Muscle layer of duodenum (tissue), 2 donors: ENCODE measurements at regions not wholly inside any gene's neighbourhood (a gene's known extent, or its start where the extent isn't known, plus 50 kb on each side); places are given as distances from the start of the nearest gene placed in this dataset.

Source experiments
- H3K27ac ChIP-seq: one replicate; pipeline ENCODE4 v1.7.0; 2013; ENCODE audit warnings: mild to moderate bottlenecking, low read length
- H3K27me3 ChIP-seq: one replicate; pipeline ENCODE4 v1.7.0; 2013; ENCODE audit warnings: low read depth, mild to moderate bottlenecking, control low read depth, low read length
- H3K36me3 ChIP-seq, 2 donors: one replicate each; pipeline ENCODE4 v1.7.0; 2013; ENCODE audit warnings: low read length in 2 of 2, control low read depth in 1 of 2, mild to moderate bottlenecking in 1 of 2; ENCODE audit not compliant: insufficient read depth in 2 of 2, control insufficient read depth in 1 of 2
- H3K4me1 ChIP-seq, 2 donors: one replicate each; pipeline ENCODE4 v1.7.0; 2013; ENCODE audit warnings: low read length in 2 of 2, mild to moderate bottlenecking in 2 of 2, control low read depth in 1 of 2, moderate library complexity in 1 of 2; ENCODE audit not compliant: insufficient read depth in 2 of 2, control insufficient read depth in 1 of 2
- H3K4me3 ChIP-seq, 2 donors: one replicate each; pipeline ENCODE4 v1.7.0; 2013; ENCODE audit warnings: low read length in 2 of 2, low read depth in 1 of 2, mild to moderate bottlenecking in 1 of 2
- H3K9me3 ChIP-seq, 2 donors: one replicate each; pipeline ENCODE4 v1.7.0; 2013; ENCODE audit warnings: low read length in 2 of 2, control low read depth in 1 of 2, mild to moderate bottlenecking in 1 of 2; ENCODE audit not compliant: control insufficient read depth in 1 of 2
- donor health status: healthy.

GRCh38 chr4:16302648-16303047 is 76.4 kb upstream of the TAPT1 start:
- Histone ChIP-seq H3K9me3 (no peaks in the 10 kb centered on the region), H3K4me1 (no peaks in the 10 kb centered on the region), H3K4me3 (no peak overlapping the region), H3K27ac (no peak overlapping the region), H3K27me3 (no peaks in the 10 kb centered on the region), H3K36me3 (no peaks in the 10 kb centered on the region)

DNA sequence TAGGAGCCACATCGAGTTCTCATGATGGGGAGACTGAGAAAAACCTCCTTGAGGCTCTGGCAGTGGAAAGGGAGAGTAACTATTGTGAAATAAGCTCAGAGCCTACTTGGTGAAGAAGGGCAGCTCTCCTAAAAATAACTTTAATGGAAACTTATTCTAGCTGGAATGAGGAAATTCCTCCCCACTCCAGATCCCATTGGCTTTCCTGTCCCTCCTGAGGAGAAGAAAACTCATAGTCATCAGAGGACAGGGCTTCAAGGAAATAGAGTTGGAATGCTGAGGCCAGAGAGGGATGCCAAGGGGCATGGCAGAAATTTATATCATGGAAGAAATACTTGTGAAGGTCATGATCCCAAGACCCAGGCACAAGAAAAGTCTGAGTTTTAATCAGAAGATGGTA is 70.7 kb upstream of the TAPT1 start:
- Histone ChIP-seq H3K36me3 (no peaks in the 10 kb centered on the region), H3K4me1 (no peaks in the 10 kb centered on the region), H3K27ac (no peak overlapping the region), H3K27me3 (no peaks in the 10 kb centered on the region), H3K9me3 (peaks cover 0 to 7% of the 10 kb centered on the region in 2 donors), H3K4me3 (no peak overlapping the region)

DNA sequence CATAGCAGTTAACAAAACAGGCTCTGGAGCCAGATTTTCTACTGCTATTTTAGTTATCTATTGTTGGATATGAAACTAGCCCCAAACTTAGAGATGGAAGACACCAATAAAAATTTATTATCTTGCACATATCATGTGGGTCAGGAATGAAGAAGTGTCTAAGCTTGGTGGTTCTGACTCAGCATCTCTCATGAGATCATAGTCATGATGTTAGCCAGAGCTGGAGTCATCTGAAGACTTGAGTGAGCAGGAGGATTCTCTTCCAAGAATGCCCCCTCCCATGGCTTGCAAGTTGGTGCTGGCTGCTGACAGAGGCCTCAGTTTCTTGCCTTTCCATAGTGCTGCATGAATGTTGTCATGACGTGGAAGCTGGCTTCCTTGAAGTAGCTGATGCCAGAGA is 68.2 kb upstream of the TAPT1 start:
- no peaks in the 10 kb centered on the region for H3K4me1 ChIP-seq

DNA sequence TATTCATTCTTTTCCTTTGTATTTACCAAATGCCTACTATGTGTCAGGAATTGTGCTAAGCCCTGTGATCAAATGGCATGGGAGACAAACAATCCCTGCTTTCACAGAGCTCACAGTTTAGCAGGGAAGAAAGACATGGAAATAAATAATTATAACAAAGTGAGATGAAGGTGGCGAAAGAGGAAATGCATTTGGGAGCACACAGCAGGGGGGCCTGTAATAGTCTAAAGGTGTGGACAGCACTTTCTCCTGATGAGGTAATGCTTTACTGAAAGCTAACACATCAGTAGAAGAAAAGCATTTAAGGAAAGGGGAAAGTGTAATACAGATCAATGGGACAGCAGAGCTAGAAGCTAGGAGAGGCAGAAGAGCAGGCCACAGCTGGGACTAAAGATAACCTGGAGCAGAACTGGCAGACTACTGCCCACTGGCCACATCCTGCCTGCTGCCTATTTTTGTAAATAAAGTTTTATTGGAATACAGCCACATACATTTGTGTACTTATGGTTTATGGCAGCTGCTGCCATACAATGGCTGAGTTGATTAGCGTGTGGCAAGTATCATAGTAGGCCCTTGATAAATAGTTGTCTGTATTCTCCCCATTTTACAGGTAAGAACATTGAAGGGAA is 67.1 kb upstream of the TAPT1 start:
- Histone ChIP-seq H3K4me1 (no peaks in the 10 kb centered on the region), H3K36me3 (no peaks in the 10 kb centered on the region), H3K9me3 (peaks cover 0 to 7% of the 10 kb centered on the region in 2 donors), H3K27me3 (no peaks in the 10 kb centered on the region), H3K4me3 (no peak overlapping the region), H3K27ac (no peak overlapping the region)

More for the DNA sequence above, 68.2 kb upstream of the TAPT1 start:
- no peaks in the 10 kb centered on the region for H3K36me3 ChIP-seq
- no peak overlapping the region for H3K4me3 ChIP-seq
- no peak overlapping the region for H3K27ac ChIP-seq
- no peaks in the 10 kb centered on the region for H3K27me3 ChIP-seq
- H3K9me3 ChIP-seq: peaks cover 0 to 7% of the 10 kb centered on the region in 2 donors

GRCh38 chr4:16292585-16292984 is 66.3 kb upstream of the TAPT1 start:
- H3K4me3 ChIP-seq: no peak overlapping the region
- no peaks in the 10 kb centered on the region for H3K4me1 ChIP-seq
- peaks cover 0 to 6% of the 10 kb centered on the region in 2 donors for H3K9me3 ChIP-seq
- no peaks in the 10 kb centered on the region for H3K27me3 ChIP-seq
- no peak overlapping the region for H3K27ac ChIP-seq
- no peaks in the 10 kb centered on the region for H3K36me3 ChIP-seq

GRCh38 chr4:16290681-16291420 is 64.6 kb upstream of the TAPT1 start:
- no peaks in the 10 kb centered on the region for H3K4me1 ChIP-seq
- no peaks in the 10 kb centered on the region for H3K36me3 ChIP-seq
- H3K4me3 ChIP-seq: no peak overlapping the region
- no peak overlapping the region for H3K27ac ChIP-seq
- no peaks in the 10 kb centered on the region for H3K9me3 ChIP-seq
- no peaks in the 10 kb centered on the region for H3K27me3 ChIP-seq

- Histone ChIP-seq H3K27me3 (no peaks in the 10 kb centered on the region), H3K4me1 (no peaks in the 10 kb centered on the region), H3K9me3 (no peaks in the 10 kb centered on the region), H3K36me3 (no peaks in the 10 kb centered on the region), H3K27ac (no peak overlapping the region), H3K4me3 (peak overlapping the region in 1 of 2 donors; percentile 13)
Observed at GRCh38 chr4:16289897-16290554, 63.8 kb upstream of the TAPT1 start.

DNA sequence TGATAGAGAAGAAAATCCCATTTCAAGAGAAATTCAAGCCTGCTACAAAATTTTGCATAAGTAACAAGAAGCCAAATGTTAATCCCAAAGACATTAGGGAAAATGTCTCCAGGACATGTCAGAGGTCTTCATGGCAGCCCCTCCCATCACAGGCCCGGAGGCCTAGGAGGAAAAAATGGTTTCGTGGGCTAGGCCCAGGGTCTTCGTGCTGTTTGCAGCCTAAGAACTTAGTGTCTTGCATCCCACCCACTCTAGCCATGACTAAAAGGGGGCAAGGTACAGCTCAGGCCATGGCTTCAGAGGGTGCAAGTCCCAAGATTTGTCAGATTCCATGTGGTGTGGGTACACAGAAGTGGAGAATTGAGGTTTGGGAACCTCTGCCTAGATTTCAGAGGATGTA is 57.8 kb upstream of the TAPT1 start:
- no peaks in the 10 kb centered on the region for H3K4me1 ChIP-seq
- H3K27ac ChIP-seq: no peak overlapping the region
- H3K4me3 ChIP-seq: no peak overlapping the region
- peaks cover 0 to 3% of the 10 kb centered on the region in 2 donors for H3K9me3 ChIP-seq
- no peaks in the 10 kb centered on the region for H3K36me3 ChIP-seq
- H3K27me3 ChIP-seq: no peaks in the 10 kb centered on the region

- no peaks in the 10 kb centered on the region for H3K27me3 ChIP-seq
- no peaks in the 10 kb centered on the region for H3K36me3 ChIP-seq
- H3K27ac ChIP-seq: no peak overlapping the region
- H3K9me3 ChIP-seq: no peaks in the 10 kb centered on the region
- no peak overlapping the region for H3K4me3 ChIP-seq
- H3K4me1 ChIP-seq: no peaks in the 10 kb centered on the region
Observed at GRCh38 chr4:16278178-16278577, 51.9 kb upstream of the TAPT1 start.
